ENCODE measurements at regions not wholly inside any gene's neighbourhood (a gene's known extent, or its start where the extent isn't known, plus 50 kb on each side); places are given as distances from the start of the nearest gene placed in this dataset.

DNA sequence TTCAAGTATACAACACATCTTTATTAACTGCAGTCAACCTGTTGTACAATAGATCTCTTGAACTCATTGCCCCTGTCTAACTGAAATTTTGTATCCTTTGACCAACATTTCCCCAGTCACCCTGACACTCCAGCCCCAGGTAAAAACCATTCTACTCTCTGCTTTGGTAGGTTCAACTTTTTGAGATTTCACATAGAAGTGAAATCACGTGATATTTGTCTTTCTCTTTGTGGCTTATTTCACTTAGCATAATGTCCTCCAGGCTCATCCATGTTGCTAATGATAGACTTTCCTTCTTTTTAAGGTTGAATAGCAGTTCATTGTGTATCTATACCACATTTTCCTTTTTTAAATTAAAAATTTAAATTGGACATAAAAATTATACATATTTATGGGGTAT is 126.5 kb upstream of the MAN2A1 start (continued):
- TF ChIP-seq ZNF621 (tag by site-specific recombination; IDR thresholded peaks at IDR 0.05) (no peak), GLI2 (tag by site-specific recombination; IDR thresholded peaks at IDR 0.05; ENCODE audit: borderline replicate concordance, low read depth) (no peak), BCL11A (tag by site-specific recombination; IDR thresholded peaks at IDR 0.05; ENCODE audit: low read depth) (no peak), ZNF792 (tag by site-specific recombination; IDR thresholded peaks at IDR 0.05) (no peak)

GRCh38 chr5:109562441-109562840 is 127.3 kb upstream of the MAN2A1 start:
- Histone ChIP-seq H3K4me1 (ENCODE audit: control insufficient read depth, insufficient read depth, low read length) (no peaks in the 10 kb centered on the region), H3K36me3 (ENCODE audit: control insufficient read depth in 2 of 2, insufficient read depth in 1 of 2, low read length in 2 of 2) (no peaks in the 10 kb centered on the region), H3K27ac (ENCODE audit: extremely low read depth, low read depth, low read length) (no peak overlapping the region), H3K4me3 (ENCODE audit: low read depth, low read length) (no peak overlapping the region), H3K9me3 (ENCODE audit: control insufficient read depth, insufficient read depth, low read depth, low read length) (no peaks in the 10 kb centered on the region)
- CTCF ChIA-PET: interaction anchor here (1.1 kb wide), 1 partner anchor 25 kb away, joined by 4 read pairs; no protein-coding TSS in a partner anchor
- POLR2A ChIA-PET: no interaction called here
- TF ChIP-seq ZNF571 (tag by site-specific recombination; IDR thresholded peaks at IDR 0.05) (no peak), ZNF518A (tag by site-specific recombination; conservative IDR thresholded peaks at IDR 0.05; ENCODE audit: low read depth) (no peak), ZNF280D (tag by site-specific recombination; IDR thresholded peaks at IDR 0.05) (no peak), REPIN1 (tag by site-specific recombination; IDR thresholded peaks at IDR 0.05; ENCODE audit: low read depth) (no peak), ZNF544 (tag by site-specific recombination; IDR thresholded peaks at IDR 0.05) (no peak), ZNF623 (tag by site-specific recombination; IDR thresholded peaks at IDR 0.05) (no peak), ZNF48 (tag by site-specific recombination; IDR thresholded peaks at IDR 0.05) (no peak), ZNF560 (tag by site-specific recombination; IDR thresholded peaks at IDR 0.05; ENCODE audit: borderline replicate concordance) (no peak), ZNF302 (tag by site-specific recombination; IDR thresholded peaks at IDR 0.05; ENCODE audit: low read depth) (no peak), TCF7L2 (IDR thresholded peaks at IDR 0.05; ENCODE audit: borderline replicate concordance, low read depth, low read length) (no peak), ZNF596 (tag by site-specific recombination; IDR thresholded peaks at IDR 0.05) (no peak), EGR2 (tag by site-specific recombination; IDR thresholded peaks at IDR 0.05; ENCODE audit: low read depth) (no peak), ZNF114 (tag by site-specific recombination; IDR thresholded peaks at IDR 0.05) (no peak), ZNF785 (tag by site-specific recombination; IDR thresholded peaks at IDR 0.05) (no peak), ZNF132 (tag by site-specific recombination; IDR thresholded peaks at IDR 0.05; ENCODE audit: borderline replicate concordance) (no peak), ZNF692 (tag by site-specific recombination; IDR thresholded peaks at IDR 0.05) (no peak), KLF8 (tag by site-specific recombination; IDR thresholded peaks at IDR 0.05) (no peak)
- TF ChIP-seq, protein P1, sequence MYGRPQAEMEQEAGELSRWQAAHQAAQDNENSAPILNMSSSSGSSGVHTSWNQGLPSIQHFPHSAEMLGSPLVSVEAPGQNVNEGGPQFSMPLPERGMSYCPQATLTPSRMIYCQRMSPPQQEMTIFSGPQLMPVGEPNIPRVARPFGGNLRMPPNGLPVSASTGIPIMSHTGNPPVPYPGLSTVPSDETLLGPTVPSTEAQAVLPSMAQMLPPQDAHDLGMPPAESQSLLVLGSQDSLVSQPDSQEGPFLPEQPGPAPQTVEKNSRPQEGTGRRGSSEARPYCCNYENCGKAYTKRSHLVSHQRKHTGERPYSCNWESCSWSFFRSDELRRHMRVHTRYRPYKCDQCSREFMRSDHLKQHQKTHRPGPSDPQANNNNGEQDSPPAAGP (tag by site-specific recombination; IDR thresholded peaks at IDR 0.05): no peak
- TF ChIP-seq, protein P2, sequence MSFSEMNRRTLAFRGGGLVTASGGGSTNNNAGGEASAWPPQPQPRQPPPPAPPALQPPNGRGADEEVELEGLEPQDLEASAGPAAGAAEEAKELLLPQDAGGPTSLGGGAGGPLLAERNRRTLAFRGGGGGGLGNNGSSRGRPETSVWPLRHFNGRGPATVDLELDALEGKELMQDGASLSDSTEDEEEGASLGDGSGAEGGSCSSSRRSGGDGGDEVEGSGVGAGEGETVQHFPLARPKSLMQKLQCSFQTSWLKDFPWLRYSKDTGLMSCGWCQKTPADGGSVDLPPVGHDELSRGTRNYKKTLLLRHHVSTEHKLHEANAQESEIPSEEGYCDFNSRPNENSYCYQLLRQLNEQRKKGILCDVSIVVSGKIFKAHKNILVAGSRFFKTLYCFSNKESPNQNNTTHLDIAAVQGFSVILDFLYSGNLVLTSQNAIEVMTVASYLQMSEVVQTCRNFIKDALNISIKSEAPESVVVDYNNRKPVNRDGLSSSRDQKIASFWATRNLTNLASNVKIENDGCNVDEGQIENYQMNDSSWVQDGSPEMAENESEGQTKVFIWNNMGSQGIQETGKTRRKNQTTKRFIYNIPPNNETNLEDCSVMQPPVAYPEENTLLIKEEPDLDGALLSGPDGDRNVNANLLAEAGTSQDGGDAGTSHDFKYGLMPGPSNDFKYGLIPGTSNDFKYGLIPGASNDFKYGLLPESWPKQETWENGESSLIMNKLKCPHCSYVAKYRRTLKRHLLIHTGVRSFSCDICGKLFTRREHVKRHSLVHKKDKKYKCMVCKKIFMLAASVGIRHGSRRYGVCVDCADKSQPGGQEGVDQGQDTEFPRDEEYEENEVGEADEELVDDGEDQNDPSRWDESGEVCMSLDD (tag by site-specific recombination; IDR thresholded peaks at IDR 0.05): no peak
